ENCODE measurements at regions not wholly inside any gene's neighbourhood (a gene's known extent, or its start where the extent isn't known, plus 50 kb on each side); places are given as distances from the start of the nearest gene placed in this dataset.
"Not testable (repeated sequence)": the region's sequence is repeated elsewhere in the genome, so short reads cannot be mapped to it uniquely, and the experiment has no call there.

DNA sequence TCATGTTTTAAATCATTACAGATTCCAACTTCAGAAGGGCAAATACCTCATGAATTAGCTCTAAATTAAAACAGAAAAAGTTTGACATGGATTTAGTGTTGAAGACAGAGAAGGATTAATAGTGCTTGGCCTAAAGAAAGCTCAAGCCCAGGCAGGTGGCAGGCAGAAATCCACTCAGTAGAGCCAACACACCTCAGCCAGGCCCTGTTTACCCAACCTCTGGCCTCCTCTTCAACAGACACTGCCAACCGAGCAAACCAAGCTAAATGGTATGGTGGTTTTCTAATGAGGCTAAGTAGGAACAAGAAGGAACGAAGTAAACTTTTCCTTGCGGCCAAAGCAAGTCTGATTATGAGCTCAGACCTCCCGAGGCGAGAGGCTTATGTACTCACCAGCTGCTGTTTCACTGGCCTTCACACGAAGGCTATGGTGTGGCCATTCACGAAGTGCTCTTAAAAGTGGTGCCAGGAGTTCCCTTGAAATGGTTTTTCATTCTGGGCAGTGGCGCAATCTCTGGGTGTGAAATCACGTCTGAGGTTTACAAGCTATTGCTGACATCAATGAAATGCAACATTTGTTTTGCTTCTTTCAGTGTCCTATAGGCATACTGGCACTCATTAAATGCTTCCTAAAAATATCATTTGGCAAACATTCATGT, 124.1 kb upstream of the LGR5 start:
- no peak overlapping the region for H3K4me3 ChIP-seq
- 86% methylated on average over 9 of the region's 9 CpGs for WGBS
- no peak for DNase-seq (ENCODE audit: extremely low spot score)
- intact Hi-C loops (cut with DNase I): no loop called here
- TF ChIP-seq, protein P1, sequence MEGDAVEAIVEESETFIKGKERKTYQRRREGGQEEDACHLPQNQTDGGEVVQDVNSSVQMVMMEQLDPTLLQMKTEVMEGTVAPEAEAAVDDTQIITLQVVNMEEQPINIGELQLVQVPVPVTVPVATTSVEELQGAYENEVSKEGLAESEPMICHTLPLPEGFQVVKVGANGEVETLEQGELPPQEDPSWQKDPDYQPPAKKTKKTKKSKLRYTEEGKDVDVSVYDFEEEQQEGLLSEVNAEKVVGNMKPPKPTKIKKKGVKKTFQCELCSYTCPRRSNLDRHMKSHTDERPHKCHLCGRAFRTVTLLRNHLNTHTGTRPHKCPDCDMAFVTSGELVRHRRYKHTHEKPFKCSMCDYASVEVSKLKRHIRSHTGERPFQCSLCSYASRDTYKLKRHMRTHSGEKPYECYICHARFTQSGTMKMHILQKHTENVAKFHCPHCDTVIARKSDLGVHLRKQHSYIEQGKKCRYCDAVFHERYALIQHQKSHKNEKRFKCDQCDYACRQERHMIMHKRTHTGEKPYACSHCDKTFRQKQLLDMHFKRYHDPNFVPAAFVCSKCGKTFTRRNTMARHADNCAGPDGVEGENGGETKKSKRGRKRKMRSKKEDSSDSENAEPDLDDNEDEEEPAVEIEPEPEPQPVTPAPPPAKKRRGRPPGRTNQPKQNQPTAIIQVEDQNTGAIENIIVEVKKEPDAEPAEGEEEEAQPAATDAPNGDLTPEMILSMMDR (IDR thresholded peaks at IDR 0.05): no peak
- TF ChIP-seq EP300 (IDR thresholded peaks at IDR 0.05): no peak
- TF ChIP-seq POLR2A (IDR thresholded peaks at IDR 0.05; ENCODE audit: low read depth): no peak
- no peak for TF ChIP-seq POLR2AphosphoS5 (IDR thresholded peaks at IDR 0.05)
- no peaks in the 10 kb centered on the region for H3K27me3 ChIP-seq
- no peaks in the 10 kb centered on the region for H3K4me1 ChIP-seq
- no peaks in the 10 kb centered on the region for H3K36me3 ChIP-seq
- no peak overlapping the region for H3K27ac ChIP-seq (replicated peaks in 1 of 4)
- H3K9me3 ChIP-seq: peaks cover 0 to 5% (median 2%) of the 10 kb centered on the region in 4 donors

- intact Hi-C loops (cut with DNase I): no loop called here
- 53% methylated on average over 3 of the region's 3 CpGs for WGBS
- DNase-seq (ENCODE audit: extremely low spot score): no peak
Measured at GRCh38 chr12:71312768-71313403, 126.7 kb upstream of the LGR5 start.

GRCh38 chr12:71311611-71312010, 128.0 kb upstream of the LGR5 start:
- DNase-seq (ENCODE audit: extremely low spot score): not testable (repeated sequence)

More at GRCh38 chr12:71312768-71313403, 126.7 kb upstream of the LGR5 start:
- TF ChIP-seq POLR2A (IDR thresholded peaks at IDR 0.05; ENCODE audit: low read depth) (no peak), EP300 (IDR thresholded peaks at IDR 0.05) (no peak), POLR2AphosphoS5 (IDR thresholded peaks at IDR 0.05) (no peak)
- TF ChIP-seq, protein P1 (IDR thresholded peaks at IDR 0.05): no peak
- Histone ChIP-seq H3K27ac (replicated peaks in 1 of 4) (no peak overlapping the region), H3K4me3 (no peak overlapping the region), H3K36me3 (no peaks in the 10 kb centered on the region), H3K9me3 (no peaks in the 10 kb centered on the region), H3K4me1 (no peaks in the 10 kb centered on the region), H3K27me3 (no peaks in the 10 kb centered on the region)

DNA sequence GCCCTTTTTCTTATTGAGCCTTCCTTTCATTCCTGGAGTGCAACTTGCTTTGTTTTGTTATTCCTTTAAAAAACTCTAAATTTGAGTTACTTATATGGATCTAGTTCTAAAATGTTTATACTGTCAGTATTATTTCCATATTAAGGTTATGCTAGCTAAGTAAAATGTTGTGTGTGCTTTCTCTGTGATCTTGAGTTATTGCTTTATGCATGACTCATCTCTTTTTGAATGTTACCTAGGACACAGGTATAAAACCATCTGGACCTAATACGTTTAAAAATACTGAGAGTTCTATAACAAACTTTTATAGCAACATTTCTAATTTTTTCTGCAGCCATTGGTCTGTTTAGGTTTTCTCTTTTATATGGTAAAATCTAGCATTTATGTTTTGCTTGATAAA, 132.8 kb upstream of the LGR5 start:
- WGBS: 87% methylated on average over 1 of the region's 1 CpG
- TF ChIP-seq, protein P1 (IDR thresholded peaks at IDR 0.05): no peak

More at GRCh38 chr12:71311611-71312010, 128.0 kb upstream of the LGR5 start:
- H3K4me1 ChIP-seq; H3K4me3 ChIP-seq; H3K27ac ChIP-seq (replicated peaks in 1 of 4); H3K27me3 ChIP-seq; H3K9me3 ChIP-seq; H3K36me3 ChIP-seq; intact Hi-C loops (cut with DNase I): not testable (repeated sequence)
- 96% methylated on average over 4 of the region's 4 CpGs for WGBS

DNA sequence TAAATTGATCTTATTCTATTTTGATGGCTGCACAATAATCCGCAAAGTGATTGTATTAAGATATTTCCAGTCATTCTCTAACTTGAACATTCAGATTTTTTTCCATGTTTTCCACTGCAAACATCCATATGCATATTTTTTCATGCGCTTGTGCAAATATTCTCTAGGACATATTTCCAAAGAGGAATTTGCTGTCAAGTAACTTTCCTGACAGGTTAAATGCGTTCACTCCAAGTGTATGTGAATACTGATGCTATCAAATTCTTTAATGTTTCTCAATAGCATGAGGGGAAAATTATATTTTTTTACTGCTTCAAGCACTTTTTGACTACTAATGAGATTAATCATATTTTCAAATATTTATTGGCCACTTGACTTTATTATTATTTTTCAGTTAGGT, 135.3 kb upstream of the LGR5 start:
- no peak overlapping the region for H3K27ac ChIP-seq (replicated peaks in 1 of 4)
- no peaks in the 10 kb centered on the region for H3K4me1 ChIP-seq
- no peak for TF ChIP-seq EP300 (IDR thresholded peaks at IDR 0.05)
- no peak for TF ChIP-seq POLR2A (IDR thresholded peaks at IDR 0.05; ENCODE audit: low read depth)
- TF ChIP-seq, protein P1 (IDR thresholded peaks at IDR 0.05): no peak
- no peak overlapping the region for H3K4me3 ChIP-seq
- WGBS: 92% methylated on average over 3 of the region's 3 CpGs
- H3K27me3 ChIP-seq: no peaks in the 10 kb centered on the region
- DNase-seq (ENCODE audit: extremely low spot score): no peak
- H3K36me3 ChIP-seq: no peaks in the 10 kb centered on the region
- H3K9me3 ChIP-seq: no peaks in the 10 kb centered on the region
- intact Hi-C loops (cut with DNase I): no loop called here

More for the DNA sequence above, 132.8 kb upstream of the LGR5 start:
- Histone ChIP-seq H3K27me3 (no peaks in the 10 kb centered on the region), H3K9me3 (no peaks in the 10 kb centered on the region), H3K27ac (replicated peaks in 1 of 4) (no peak overlapping the region), H3K36me3 (no peaks in the 10 kb centered on the region), H3K4me3 (no peak overlapping the region), H3K4me1 (no peaks in the 10 kb centered on the region)
- no peak for DNase-seq (ENCODE audit: extremely low spot score)
- intact Hi-C loops (cut with DNase I): no loop called here
